ENCODE measurements at regions not wholly inside any gene's neighbourhood (a gene's known extent, or its start where the extent isn't known, plus 50 kb on each side); places are given as distances from the start of the nearest gene placed in this dataset.

DNA sequence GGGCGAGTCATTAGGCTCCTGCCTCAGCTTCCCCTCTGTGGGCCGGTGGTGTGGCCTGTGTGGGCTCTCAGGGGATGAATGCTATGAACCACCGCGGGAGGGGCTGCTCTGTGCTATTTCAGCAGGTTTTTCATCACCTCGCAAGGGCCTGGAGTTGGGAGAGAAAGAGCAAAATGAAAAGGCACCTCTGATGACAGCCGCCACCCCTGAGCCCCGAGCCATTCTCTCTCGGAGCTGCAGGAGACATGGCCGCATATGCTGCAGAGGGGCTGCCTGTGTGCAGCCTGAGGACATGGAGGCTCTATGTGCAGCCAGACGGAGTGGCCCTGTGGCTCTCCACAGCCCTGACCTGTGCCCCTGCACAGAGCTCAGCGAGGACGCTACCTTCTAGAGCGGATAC, 96.2 kb upstream of the CTDP1 start:
- TF ChIP-seq, protein P1, sequence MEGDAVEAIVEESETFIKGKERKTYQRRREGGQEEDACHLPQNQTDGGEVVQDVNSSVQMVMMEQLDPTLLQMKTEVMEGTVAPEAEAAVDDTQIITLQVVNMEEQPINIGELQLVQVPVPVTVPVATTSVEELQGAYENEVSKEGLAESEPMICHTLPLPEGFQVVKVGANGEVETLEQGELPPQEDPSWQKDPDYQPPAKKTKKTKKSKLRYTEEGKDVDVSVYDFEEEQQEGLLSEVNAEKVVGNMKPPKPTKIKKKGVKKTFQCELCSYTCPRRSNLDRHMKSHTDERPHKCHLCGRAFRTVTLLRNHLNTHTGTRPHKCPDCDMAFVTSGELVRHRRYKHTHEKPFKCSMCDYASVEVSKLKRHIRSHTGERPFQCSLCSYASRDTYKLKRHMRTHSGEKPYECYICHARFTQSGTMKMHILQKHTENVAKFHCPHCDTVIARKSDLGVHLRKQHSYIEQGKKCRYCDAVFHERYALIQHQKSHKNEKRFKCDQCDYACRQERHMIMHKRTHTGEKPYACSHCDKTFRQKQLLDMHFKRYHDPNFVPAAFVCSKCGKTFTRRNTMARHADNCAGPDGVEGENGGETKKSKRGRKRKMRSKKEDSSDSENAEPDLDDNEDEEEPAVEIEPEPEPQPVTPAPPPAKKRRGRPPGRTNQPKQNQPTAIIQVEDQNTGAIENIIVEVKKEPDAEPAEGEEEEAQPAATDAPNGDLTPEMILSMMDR (IDR thresholded peaks at IDR 0.05), result no peak
- no peak for TF ChIP-seq EZH2 (IDR thresholded peaks at IDR 0.05; ENCODE audit: borderline replicate concordance, insufficient read depth, low read depth, low read length, poor library complexity, severe bottlenecking)

Measured in B cell (primary cell).